Activated CD8-positive, alpha-beta memory T cell treated with anti-CD3 and anti-CD28 coated beads, Interleukin-2, amount 50 U/mL, for 48 hours (primary cell): ENCODE measurements at regions not wholly inside any gene's neighbourhood (a gene's known extent, or its start where the extent isn't known, plus 50 kb on each side); places are given as distances from the start of the nearest gene placed in this dataset.

Experiments
- DNase-seq: peaks from one replicate; pipeline ENCODE4 v3.0.0-alpha.2; 2020

- DNase-seq = no peak
Measured at GRCh38 chr13:89784161-89784809, 1563.2 kb upstream of the MIR17HG start.

GRCh38 chr13:89786531-89786930 is 1561.0 kb upstream of the MIR17HG start:
- no peak for DNase-seq

GRCh38 chr13:89790696-89791095 is 1556.8 kb upstream of the MIR17HG start:
- no peak for DNase-seq

GRCh38 chr13:89791971-89792630 is 1555.4 kb upstream of the MIR17HG start:
- DNase-seq = no peak

DNA sequence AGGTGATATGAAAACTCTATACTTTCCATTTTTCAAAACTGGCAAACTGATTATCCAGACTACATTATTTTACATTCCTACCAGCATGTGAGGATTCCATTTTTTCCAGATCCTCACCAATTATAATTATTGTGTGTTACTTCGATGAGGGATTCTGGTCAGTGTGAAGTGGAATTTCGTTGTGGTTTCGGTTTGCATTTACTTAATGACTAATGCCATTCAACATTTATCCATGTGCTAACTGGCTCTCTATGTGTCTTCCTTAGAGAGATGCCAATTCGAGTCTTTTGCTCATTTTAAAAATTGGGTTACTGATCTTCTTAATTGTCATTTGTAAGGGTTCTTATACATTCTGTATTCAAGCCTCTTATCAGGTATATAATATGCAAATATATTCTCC is 1551.3 kb upstream of the MIR17HG start:
- no peak for DNase-seq

GRCh38 chr13:89803839-89804238 is 1543.6 kb upstream of the MIR17HG start:
- DNase-seq = no peak

DNA sequence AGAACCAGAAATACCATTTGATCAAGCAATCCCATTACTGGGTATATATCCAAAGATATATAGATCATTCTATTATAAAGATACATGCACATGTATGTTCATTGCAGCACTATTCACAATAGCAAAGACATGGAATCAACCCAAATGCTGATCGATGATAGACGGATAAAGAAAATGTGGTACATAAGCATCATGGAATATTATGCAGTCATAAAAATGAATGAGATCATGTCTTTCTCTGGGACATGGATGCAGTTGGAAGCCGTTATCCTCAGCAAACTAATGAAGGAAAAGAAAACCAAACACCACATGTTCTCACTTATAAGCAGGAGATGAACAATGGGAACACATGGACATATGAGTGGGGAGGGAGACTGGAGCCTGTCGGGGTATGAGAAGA is 1540.9 kb upstream of the MIR17HG start:
- DNase-seq = no peak

DNA sequence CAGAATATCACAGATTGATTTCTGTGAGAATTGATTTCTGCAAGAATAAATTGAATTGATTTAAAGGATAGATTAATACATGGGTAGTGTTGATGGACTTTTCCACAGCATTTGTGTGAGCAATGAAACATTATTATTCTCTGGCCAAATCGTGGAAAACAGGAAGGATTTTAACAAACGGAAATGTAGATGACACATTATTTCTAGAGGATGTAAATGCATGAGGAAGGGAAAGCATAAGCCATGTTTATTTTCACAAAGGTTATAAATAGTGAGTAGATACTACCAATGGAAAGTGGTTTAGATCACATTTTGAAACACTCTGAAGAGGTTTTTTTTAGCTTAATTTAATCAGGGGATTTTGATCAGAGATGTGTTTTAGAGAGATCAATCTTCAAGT is 1534.6 kb upstream of the MIR17HG start:
- DNase-seq = no peak

- DNase-seq = no peak
Measured at GRCh38 chr13:89816404-89816803, 1531.1 kb upstream of the MIR17HG start.

- DNase-seq = no peak
Measured at GRCh38 chr13:89822467-89822866, 1525.0 kb upstream of the MIR17HG start.

DNA sequence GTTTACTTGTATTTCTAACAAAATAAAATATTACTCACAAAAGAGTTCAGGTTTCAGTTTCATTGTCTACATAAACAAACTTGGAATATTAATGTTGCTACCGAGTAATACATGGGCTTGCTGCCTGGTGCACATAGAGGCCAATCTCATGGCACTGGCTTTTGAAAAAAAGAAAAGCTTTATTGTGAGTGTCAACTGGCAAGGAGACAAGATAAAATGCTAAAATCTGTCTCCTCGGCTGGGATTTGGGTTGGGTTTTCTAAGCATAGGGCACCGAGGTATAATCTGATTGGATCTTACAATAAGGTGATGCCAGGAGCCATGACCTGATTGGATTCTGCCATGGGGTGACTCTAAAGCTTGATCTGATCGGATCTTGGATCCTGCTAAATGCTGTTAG is 1519.9 kb upstream of the MIR17HG start:
- no peak for DNase-seq

GRCh38 chr13:89828506-89828905 is 1519.0 kb upstream of the MIR17HG start:
- DNase-seq = no peak

- DNase-seq = no peak
Measured at GRCh38 chr13:89831157-89831556, 1516.3 kb upstream of the MIR17HG start.

DNA sequence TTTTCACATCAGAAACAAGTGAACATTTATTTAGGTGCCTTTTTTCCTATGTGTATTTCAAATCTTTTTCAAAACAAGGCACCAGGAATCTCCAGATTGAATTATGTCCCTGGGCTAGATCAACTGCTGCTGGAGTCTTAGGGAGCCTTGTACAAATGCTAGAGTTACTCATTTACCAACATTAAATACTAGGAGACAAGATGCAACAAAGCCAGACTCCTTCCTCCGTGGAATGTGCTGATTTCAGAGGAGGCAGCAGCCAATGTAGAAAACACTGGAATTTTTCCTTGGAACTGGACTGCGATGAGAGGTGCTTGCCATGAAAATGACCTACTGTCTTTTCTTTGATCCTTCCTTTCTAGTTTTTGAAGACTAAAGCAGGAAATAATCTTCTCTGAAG is 1514.7 kb upstream of the MIR17HG start:
- no peak for DNase-seq

DNA sequence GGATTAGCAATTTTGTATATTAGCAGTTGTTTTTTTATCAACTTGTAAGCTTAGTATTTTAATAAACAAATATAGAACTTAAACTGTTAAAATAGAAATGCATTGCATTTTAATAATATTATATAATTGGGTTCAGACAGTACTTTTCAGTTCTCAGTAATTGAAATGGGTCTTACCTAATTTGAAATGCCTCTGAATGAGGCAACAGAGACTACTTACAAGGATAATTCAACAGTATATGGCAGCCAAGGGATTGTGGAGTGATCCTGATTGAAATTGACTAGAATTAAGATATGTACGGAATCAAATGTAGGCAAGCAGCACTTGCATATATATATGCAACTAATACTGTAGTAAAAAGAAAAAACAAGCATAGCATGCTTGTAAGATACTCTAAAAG is 1503.9 kb upstream of the MIR17HG start:
- DNase-seq = no peak

DNA sequence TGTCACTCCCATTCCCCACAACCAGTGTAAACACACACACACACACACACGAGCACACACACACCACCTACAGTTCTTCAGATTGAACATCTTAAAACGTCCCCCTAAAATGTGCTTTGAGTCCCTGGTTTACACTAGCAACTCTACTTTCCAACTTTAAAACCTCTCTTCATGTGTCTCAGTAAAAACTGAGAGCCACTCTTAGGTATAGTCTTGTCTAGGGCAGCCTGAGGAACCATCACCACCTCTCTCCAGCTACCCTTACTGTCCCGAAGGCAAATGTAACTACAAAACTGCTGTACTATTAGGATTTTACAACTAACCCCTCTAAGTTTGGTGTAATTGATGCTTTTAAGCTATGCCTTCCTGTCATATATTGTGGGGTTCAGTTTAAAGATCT is 1501.6 kb upstream of the MIR17HG start:
- DNase-seq = no peak

DNA sequence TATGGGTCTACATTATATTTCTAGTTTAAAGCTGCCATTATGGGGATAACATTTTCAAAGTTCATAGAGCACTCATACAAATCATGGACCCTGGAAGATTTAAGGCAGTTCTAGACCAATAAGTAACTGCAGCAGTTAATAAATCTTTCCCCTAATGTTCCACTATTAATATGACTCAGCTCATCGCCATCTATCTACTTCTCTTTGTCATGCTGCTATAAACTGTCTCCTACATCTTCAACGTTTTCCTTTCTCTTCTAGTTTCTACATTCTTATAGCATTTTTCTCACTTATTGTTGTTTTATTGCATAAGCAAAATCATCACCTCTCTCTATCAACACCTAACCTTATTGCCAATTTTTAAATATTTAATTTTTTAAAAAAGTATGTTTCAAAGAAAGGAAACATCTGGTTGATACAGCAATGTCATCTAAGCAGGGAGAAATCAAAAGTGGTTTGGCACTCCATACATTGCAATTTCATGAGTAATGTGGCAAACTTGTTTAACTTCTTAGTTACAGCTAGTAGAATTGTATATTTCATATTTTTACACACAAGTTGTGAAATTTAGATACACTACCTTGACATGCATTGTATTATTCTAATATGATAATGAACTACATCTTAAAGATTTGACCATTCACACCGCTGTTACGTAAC is 1500.4 kb upstream of the MIR17HG start:
- DNase-seq = no peak

DNA sequence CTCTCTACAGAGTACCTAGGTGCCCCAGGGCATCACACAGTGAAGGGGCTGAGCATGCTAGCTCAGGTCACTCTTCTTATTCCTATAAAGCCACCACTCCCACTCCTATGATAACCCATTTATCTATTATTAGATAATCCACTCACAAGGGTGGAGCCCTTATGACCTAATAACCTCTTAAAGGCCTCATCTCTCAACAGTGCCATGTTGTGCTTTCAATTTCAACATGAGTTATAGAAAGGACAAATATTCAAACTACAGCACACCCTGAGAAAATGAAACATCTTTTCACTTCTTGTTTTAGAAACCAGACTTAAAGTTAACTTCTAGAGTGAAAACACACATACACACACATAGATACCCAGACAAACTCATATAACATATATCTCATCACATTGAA is 1494.9 kb upstream of the MIR17HG start:
- DNase-seq = no peak

DNA sequence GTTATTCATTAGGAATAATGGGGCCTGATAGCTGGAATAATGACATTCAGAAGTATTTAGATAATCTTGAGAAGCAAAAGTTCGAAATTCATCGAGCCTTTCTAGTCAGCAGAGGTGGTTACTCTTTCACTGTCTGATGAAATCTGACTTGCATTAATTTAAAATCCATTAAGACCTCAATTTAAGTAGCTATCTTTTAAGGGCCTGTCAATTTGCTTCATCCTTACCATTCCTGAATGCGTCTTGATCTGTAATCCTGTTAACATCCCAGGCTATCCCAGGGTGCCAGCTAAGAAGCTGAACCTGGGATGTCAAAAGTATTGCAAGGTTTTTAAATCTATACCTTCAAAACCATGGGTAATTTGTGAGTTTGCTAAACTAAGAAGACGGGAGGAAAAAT is 1491.0 kb upstream of the MIR17HG start:
- no peak for DNase-seq

DNA sequence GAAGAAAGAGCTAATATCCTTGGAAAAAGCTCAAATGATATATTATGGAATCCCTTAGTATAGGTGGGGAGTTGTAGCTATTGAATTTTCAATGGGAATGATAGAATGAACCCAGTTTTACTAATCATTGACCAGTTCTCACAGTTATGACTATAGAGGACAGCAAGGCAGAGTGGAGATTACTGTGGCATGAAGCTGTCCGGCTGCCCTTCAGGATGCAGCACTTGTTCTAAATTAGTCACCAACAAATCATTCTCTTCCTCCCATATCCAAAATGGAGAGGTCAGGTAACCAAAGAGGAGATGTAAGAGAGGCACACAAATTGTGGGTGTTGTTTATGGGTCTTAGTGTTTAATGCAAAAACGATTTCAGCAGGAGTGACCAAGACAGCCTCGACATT is 1490.0 kb upstream of the MIR17HG start:
- DNase-seq = no peak

DNA sequence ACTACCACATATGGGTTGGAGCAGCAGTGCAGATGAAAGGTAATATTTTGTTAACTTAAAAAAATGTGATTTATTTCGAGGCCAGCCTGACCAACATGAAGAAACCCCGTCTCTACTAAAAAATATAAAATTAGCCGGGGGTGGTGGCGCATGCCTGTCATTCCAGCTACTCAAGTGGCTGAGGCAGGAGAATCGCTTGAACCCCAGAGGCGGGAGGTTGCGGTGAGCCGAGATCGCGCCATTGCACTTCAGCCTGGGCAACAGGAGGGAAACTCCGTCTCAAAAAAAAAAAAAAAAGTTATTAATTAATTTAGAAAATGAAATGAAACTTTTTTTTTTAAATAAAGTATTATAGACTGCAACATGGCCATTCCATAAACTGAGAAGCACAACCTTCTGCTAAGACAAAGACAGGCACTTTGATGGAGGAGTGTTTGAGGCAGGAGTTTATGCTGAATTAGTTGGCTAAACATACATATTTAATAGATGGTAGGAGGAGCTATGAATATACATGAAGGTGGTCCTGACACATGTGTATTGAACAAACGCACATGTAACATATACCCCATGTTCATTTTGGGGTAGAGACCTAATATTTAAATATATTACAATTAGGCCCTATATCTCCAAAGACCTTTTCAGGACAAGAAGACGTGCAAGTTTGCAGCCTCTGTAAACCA is 1485.3 kb upstream of the MIR17HG start:
- DNase-seq = no peak

- no peak for DNase-seq
Measured at GRCh38 chr13:89862691-89863036, 1484.8 kb upstream of the MIR17HG start.

GRCh38 chr13:89865164-89866064 is 1482.1 kb upstream of the MIR17HG start:
- no peak for DNase-seq
